AML-193 (cell line): ENCODE measurements at regions not wholly inside any gene's neighbourhood (a gene's known extent, or its start where the extent isn't known, plus 50 kb on each side); places are given as distances from the start of the nearest gene placed in this dataset.
A peak's percentile ranks its signal among the peaks of the same experiment; 100 is the strongest.
"Not testable (repeated sequence)": the region's sequence is repeated elsewhere in the genome, so short reads cannot be mapped to it uniquely, and the experiment has no call there.

Experiments used
- DNase-seq, 2 experiments: peaks; one replicate each; lab custom pipeline; 2025; lab: John Stamatoyannopoulos, UW

- DNase-seq = peak; percentile 11 to 26
Observed at GRCh38 chr3:21894459-21895340, 143.7 kb upstream of the ZNF385D start.

GRCh38 chr3:21898316-21898715 lies 147.3 kb upstream of the ZNF385D start:
- DNase-seq = no peak

GRCh38 chr3:21901484-21901883 lies 150.5 kb upstream of the ZNF385D start:
- no peak for DNase-seq

- no peak for DNase-seq
Observed at GRCh38 chr3:21902956-21903355, 151.9 kb upstream of the ZNF385D start.

- no peak for DNase-seq
Observed at GRCh38 chr3:21909096-21909495, 158.1 kb upstream of the ZNF385D start.

GRCh38 chr3:21912711-21913110 lies 161.7 kb upstream of the ZNF385D start:
- DNase-seq = no peak

- DNase-seq = no peak
Observed at GRCh38 chr3:21913791-21914190, 162.8 kb upstream of the ZNF385D start.

GRCh38 chr3:21914451-21914850 lies 163.4 kb upstream of the ZNF385D start:
- DNase-seq = no peak

GRCh38 chr3:21919383-21919782 lies 168.4 kb upstream of the ZNF385D start:
- DNase-seq = no peak

GRCh38 chr3:21920421-21920861 lies 169.4 kb upstream of the ZNF385D start:
- DNase-seq = no peak

- not testable (repeated sequence) for DNase-seq
Observed at GRCh38 chr3:21923156-21923555, 172.1 kb upstream of the ZNF385D start.

GRCh38 chr3:21927261-21927660 lies 176.3 kb upstream of the ZNF385D start:
- no peak for DNase-seq

- DNase-seq = no peak
Observed at GRCh38 chr3:21934591-21934990, 183.6 kb upstream of the ZNF385D start.

- DNase-seq = no peak
Observed at GRCh38 chr3:21936207-21936606, 185.2 kb upstream of the ZNF385D start.

- DNase-seq = no peak
Observed at GRCh38 chr3:21938267-21938681, 187.3 kb upstream of the ZNF385D start.

GRCh38 chr3:21942328-21942727 lies 191.3 kb upstream of the ZNF385D start:
- no peak for DNase-seq

GRCh38 chr3:21944251-21944650 lies 193.2 kb upstream of the ZNF385D start:
- DNase-seq = no peak

GRCh38 chr3:21952856-21953255 lies 201.8 kb upstream of the ZNF385D start:
- DNase-seq = no peak

- no peak for DNase-seq
Observed at GRCh38 chr3:21954709-21955108, 203.7 kb upstream of the ZNF385D start.

- DNase-seq = no peak
Observed at GRCh38 chr3:21955406-21955805, 204.4 kb upstream of the ZNF385D start.

GRCh38 chr3:21960033-21960432 lies 209.0 kb upstream of the ZNF385D start:
- no peak for DNase-seq

- no peak for DNase-seq
Observed at GRCh38 chr3:21962456-21962855, 211.4 kb upstream of the ZNF385D start.

GRCh38 chr3:21966457-21966856 lies 215.4 kb upstream of the ZNF385D start:
- DNase-seq = not testable (repeated sequence)

- no peak for DNase-seq
Observed at GRCh38 chr3:21979706-21980105, 228.7 kb upstream of the ZNF385D start.
